NCI-H2196 (cell line): ENCODE measurements at regions not wholly inside any gene's neighbourhood (a gene's known extent, or its start where the extent isn't known, plus 50 kb on each side); places are given as distances from the start of the nearest gene placed in this dataset.

Source experiments
- DNase-seq: peaks from one replicate; lab custom pipeline; 2025; ENCODE audit not compliant: unreplicated experiment; lab: John Stamatoyannopoulos, UW

GRCh38 chr6:94099072-94099471 lies 679.7 kb upstream of the EPHA7 start:
- no peak for DNase-seq

- DNase-seq, result no peak
These were observed 676.6 kb upstream of the EPHA7 start for GRCh38 chr6:94095961-94096360.

GRCh38 chr6:94089941-94090340 lies 670.6 kb upstream of the EPHA7 start:
- no peak for DNase-seq

GRCh38 chr6:94088870-94089269 lies 669.5 kb upstream of the EPHA7 start:
- DNase-seq, result no peak

- DNase-seq, result no peak
These were observed 655.4 kb upstream of the EPHA7 start for GRCh38 chr6:94074764-94075163.

- DNase-seq, result no peak
These were observed 652.5 kb upstream of the EPHA7 start for GRCh38 chr6:94071835-94072234.

GRCh38 chr6:94065707-94066337 lies 646.5 kb upstream of the EPHA7 start:
- no peak for DNase-seq

- no peak for DNase-seq
These were observed 633.4 kb upstream of the EPHA7 start for GRCh38 chr6:94052749-94053148.

GRCh38 chr6:94050515-94050914 lies 631.2 kb upstream of the EPHA7 start:
- DNase-seq, result no peak

GRCh38 chr6:94049001-94049400 lies 629.6 kb upstream of the EPHA7 start:
- no peak for DNase-seq

GRCh38 chr6:94045099-94045829 lies 625.9 kb upstream of the EPHA7 start:
- no peak for DNase-seq

- no peak for DNase-seq
These were observed 622.8 kb upstream of the EPHA7 start for GRCh38 chr6:94041945-94042709.

- no peak for DNase-seq
These were observed 616.7 kb upstream of the EPHA7 start for GRCh38 chr6:94036024-94036423.

- DNase-seq, result no peak
These were observed 608.0 kb upstream of the EPHA7 start for GRCh38 chr6:94027374-94027773.

GRCh38 chr6:94026575-94026974 lies 607.2 kb upstream of the EPHA7 start:
- DNase-seq, result no peak

- DNase-seq, result no peak
These were observed 586.5 kb upstream of the EPHA7 start for GRCh38 chr6:94005835-94006234.

GRCh38 chr6:93992976-93993375 lies 573.6 kb upstream of the EPHA7 start:
- no peak for DNase-seq

GRCh38 chr6:93989630-93990029 lies 570.3 kb upstream of the EPHA7 start:
- no peak for DNase-seq

GRCh38 chr6:93985953-93986352 lies 566.6 kb upstream of the EPHA7 start:
- DNase-seq, result no peak

- no peak for DNase-seq
These were observed 555.8 kb upstream of the EPHA7 start for GRCh38 chr6:93975159-93975558.

- no peak for DNase-seq
These were observed 555.0 kb upstream of the EPHA7 start for GRCh38 chr6:93974332-93974731.

GRCh38 chr6:93972791-93973190 lies 553.4 kb upstream of the EPHA7 start:
- DNase-seq, result no peak
